Esophagus squamous epithelium (tissue), 4 donors: ENCODE measurements at regions not wholly inside any gene's neighbourhood (a gene's known extent, or its start where the extent isn't known, plus 50 kb on each side); places are given as distances from the start of the nearest gene placed in this dataset.

Source experiments
- CTCF ChIP-seq, 6 experiments: fragments of 450-650 bp in 4 of 6; fragments of 200-600 bp in 2 of 6; sonication (generic) in 2 of 6; IDR thresholded peaks; one replicate each; pipeline ENCODE4 v1.5.1; 2016 to 2019; ENCODE audit warnings: antibody characterized with exemption in 6 of 6, mild to moderate bottlenecking in 4 of 6, moderate library complexity in 4 of 6
- POLR2A ChIP-seq, 4 donors: fragments of 450-650 bp; IDR thresholded peaks; one replicate each; pipeline ENCODE4 v1.6.1; 2017; ENCODE audit warnings: antibody characterized with exemption in 4 of 4, mild to moderate bottlenecking in 4 of 4, moderate library complexity in 3 of 4

- TF ChIP-seq CTCF (IDR thresholded peaks at IDR 0.05) (no peak), POLR2A (IDR thresholded peaks at IDR 0.05) (no peak)
Observed at GRCh38 chr18:47436871-47437270, 185.4 kb upstream of the SKOR2 start.
